Loucy (cell line): ENCODE measurements at regions not wholly inside any gene's neighbourhood (a gene's known extent, or its start where the extent isn't known, plus 50 kb on each side); places are given as distances from the start of the nearest gene placed in this dataset.

Experiments
- EZH2phosphoT487 ChIP-seq: fragments of 200-600 bp; IDR thresholded peaks from 2 replicates; pipeline ENCODE4 v1.6.1; 2018; ENCODE audit warnings: antibody characterized with exemption, mild to moderate bottlenecking, moderate library complexity, borderline replicate concordance
- TF ChIP-seq, protein P1 (sequence below): fragments of 200-600 bp; sonication (generic); conservative IDR thresholded peaks from 2 replicates; pipeline ENCODE4 v1.5.1; 2014; ENCODE audit warnings: mild to moderate bottlenecking, antibody characterized with exemption, low read length

- TF ChIP-seq, protein P1, sequence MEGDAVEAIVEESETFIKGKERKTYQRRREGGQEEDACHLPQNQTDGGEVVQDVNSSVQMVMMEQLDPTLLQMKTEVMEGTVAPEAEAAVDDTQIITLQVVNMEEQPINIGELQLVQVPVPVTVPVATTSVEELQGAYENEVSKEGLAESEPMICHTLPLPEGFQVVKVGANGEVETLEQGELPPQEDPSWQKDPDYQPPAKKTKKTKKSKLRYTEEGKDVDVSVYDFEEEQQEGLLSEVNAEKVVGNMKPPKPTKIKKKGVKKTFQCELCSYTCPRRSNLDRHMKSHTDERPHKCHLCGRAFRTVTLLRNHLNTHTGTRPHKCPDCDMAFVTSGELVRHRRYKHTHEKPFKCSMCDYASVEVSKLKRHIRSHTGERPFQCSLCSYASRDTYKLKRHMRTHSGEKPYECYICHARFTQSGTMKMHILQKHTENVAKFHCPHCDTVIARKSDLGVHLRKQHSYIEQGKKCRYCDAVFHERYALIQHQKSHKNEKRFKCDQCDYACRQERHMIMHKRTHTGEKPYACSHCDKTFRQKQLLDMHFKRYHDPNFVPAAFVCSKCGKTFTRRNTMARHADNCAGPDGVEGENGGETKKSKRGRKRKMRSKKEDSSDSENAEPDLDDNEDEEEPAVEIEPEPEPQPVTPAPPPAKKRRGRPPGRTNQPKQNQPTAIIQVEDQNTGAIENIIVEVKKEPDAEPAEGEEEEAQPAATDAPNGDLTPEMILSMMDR = no peak
- TF ChIP-seq EZH2phosphoT487 = no peak
These were observed 60.5 kb downstream of the DSEL start for GRCh38 chr18:67455890-67456501.
